ENCODE measurements at regions not wholly inside any gene's neighbourhood (a gene's known extent, or its start where the extent isn't known, plus 50 kb on each side); places are given as distances from the start of the nearest gene placed in this dataset.

DNA sequence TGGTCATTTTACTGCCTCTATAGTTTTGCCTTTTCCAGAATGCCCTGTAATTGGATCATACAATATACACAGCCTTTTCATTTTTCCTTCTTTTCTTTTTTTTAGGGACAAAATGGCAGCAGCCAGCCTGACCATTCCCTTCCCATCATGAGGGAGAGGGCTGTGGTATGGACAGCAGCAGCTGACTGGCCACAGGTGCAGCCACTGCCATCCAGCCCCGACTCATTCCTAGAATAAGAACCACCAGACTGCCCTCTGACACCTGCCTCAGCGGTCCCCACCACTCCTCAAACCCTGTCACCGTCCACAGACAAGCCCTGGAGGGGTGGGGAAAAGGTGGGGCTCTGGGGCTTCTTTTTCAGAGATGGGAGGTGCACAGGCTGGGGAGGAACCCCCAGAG, 92.8 kb downstream of the EPDR1 start:
- ATAC-seq (ENCODE audit: poor library complexity): no peak
- intact Hi-C loops (cut with DNase I, micrococcal nuclease): no loop called here
- H3K27ac ChIP-seq (ENCODE audit: low read depth in 1 of 2, low read length in 2 of 2): no peak overlapping the region
- ChIA-PET CTCF (no interaction called here), POLR2A (no interaction called here)
- peaks cover 0 to 3% of the 10 kb centered on the region in 2 experiments for H3K9me3 ChIP-seq (ENCODE audit: control insufficient read depth in 1 of 2, insufficient read depth in 1 of 2, low read length in 2 of 2)
- DNase-seq: no peak
- H3K4me3 ChIP-seq (ENCODE audit: low read length): no peak overlapping the region
- H3K36me3 ChIP-seq (ENCODE audit: insufficient read depth, low read length): no peaks in the 10 kb centered on the region
- no peak for TF ChIP-seq CTCF (IDR thresholded peaks at IDR 0.05)
- Mint-ChIP-seq H3K9me3 (peaks cover 6% of the 10 kb centered on the region), H3K27ac (no peak overlapping the region), H3K36me3 (ENCODE audit: low read depth) (no peaks in the 10 kb centered on the region), H3K4me3 (no peak overlapping the region), H3K4me1 (ENCODE audit: low read depth) (no peaks in the 10 kb centered on the region), H3K27me3 (peaks cover 7% of the 10 kb centered on the region)
- H3K27me3 ChIP-seq (ENCODE audit: control insufficient read depth in 1 of 2, insufficient read depth in 2 of 2, low read length in 2 of 2): no peaks in the 10 kb centered on the region
- no peaks in the 10 kb centered on the region for H3K4me1 ChIP-seq (ENCODE audit: insufficient read depth, low read length)

DNA sequence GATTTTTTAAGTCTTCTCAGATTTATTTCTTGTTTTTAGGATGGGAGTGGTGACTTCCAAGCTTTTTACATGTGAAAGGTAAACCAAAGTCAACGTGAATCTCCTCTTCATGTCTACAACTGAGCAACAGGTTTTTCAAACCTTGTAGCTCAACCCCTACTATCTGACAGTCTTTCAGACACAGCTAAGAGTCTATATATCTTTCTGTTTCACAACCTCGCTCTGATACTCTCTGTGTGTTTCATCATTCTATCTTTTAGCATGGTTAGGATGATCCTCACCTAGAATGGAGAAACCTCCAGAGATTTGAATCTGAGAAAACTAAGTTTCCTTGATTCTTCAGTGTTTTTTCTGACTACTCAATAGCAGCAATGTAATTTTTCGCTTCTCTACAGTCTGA, 96.1 kb downstream of the EPDR1 start:
- H3K9me3 Mint-ChIP-seq: no peaks in the 10 kb centered on the region
- H3K27ac Mint-ChIP-seq: no peak overlapping the region
- H3K4me1 Mint-ChIP-seq (ENCODE audit: low read depth): no peaks in the 10 kb centered on the region
- no peak for DNase-seq
- Histone ChIP-seq H3K27ac (ENCODE audit: low read depth in 1 of 2, low read length in 2 of 2) (no peak overlapping the region), H3K4me1 (ENCODE audit: insufficient read depth, low read length) (no peaks in the 10 kb centered on the region), H3K27me3 (ENCODE audit: control insufficient read depth in 1 of 2, insufficient read depth in 2 of 2, low read length in 2 of 2) (peaks cover 0 to 4% of the 10 kb centered on the region in 2 experiments), H3K9me3 (ENCODE audit: control insufficient read depth in 1 of 2, insufficient read depth in 1 of 2, low read length in 2 of 2) (no peaks in the 10 kb centered on the region), H3K4me3 (ENCODE audit: low read length) (no peak overlapping the region), H3K36me3 (ENCODE audit: insufficient read depth, low read length) (no peaks in the 10 kb centered on the region)
- CTCF ChIA-PET: interaction anchor here (0.9 kb wide), 1 partner anchor 9 kb away, joined by 4 read pairs; no protein-coding TSS in a partner anchor
- no peaks in the 10 kb centered on the region for H3K36me3 Mint-ChIP-seq (ENCODE audit: low read depth)
- ATAC-seq (ENCODE audit: poor library complexity): no peak
- intact Hi-C loops (cut with DNase I, micrococcal nuclease): no loop called here
- peaks cover 12% of the 10 kb centered on the region for H3K27me3 Mint-ChIP-seq
- TF ChIP-seq CTCF (IDR thresholded peaks at IDR 0.05): no peak
- POLR2A ChIA-PET: no interaction called here
- no peak overlapping the region for H3K4me3 Mint-ChIP-seq

DNA sequence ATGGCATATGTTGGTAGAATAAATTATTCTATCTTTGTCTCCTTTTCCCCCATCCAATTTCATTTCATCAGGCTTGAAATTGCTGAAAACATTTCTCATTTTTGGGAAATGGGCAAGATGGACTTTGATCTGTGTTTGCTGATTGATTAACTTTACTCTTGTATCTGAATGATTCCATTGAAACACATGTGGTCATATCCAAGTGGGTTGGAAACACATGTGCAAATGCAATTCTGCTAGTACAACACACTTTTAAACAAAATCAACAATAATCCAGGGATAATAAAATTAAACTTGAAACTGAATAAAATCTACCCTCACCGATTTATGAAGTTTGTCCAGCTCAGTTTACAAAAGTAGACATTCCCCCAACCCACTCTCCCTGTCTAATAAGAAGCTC, 96.9 kb downstream of the EPDR1 start:
- intact Hi-C loops (cut with DNase I, micrococcal nuclease): no loop called here
- Mint-ChIP-seq H3K36me3 (ENCODE audit: low read depth) (no peaks in the 10 kb centered on the region), H3K9me3 (no peaks in the 10 kb centered on the region), H3K4me3 (no peak overlapping the region), H3K4me1 (ENCODE audit: low read depth) (no peaks in the 10 kb centered on the region), H3K27ac (no peak overlapping the region), H3K27me3 (peaks cover 12% of the 10 kb centered on the region)
- CTCF ChIA-PET: no interaction called here
- TF ChIP-seq CTCF (IDR thresholded peaks at IDR 0.05): no peak
- H3K4me3 ChIP-seq (ENCODE audit: low read length): no peak overlapping the region
- POLR2A ChIA-PET: no interaction called here
- H3K27me3 ChIP-seq (ENCODE audit: control insufficient read depth in 1 of 2, insufficient read depth in 2 of 2, low read length in 2 of 2): peaks cover 0 to 4% of the 10 kb centered on the region in 2 experiments
- no peak for ATAC-seq (ENCODE audit: poor library complexity)
- H3K4me1 ChIP-seq (ENCODE audit: insufficient read depth, low read length): no peaks in the 10 kb centered on the region
- H3K27ac ChIP-seq (ENCODE audit: low read depth in 1 of 2, low read length in 2 of 2): no peak overlapping the region
- no peaks in the 10 kb centered on the region for H3K36me3 ChIP-seq (ENCODE audit: insufficient read depth, low read length)
- no peak for DNase-seq
- no peaks in the 10 kb centered on the region for H3K9me3 ChIP-seq (ENCODE audit: control insufficient read depth in 1 of 2, insufficient read depth in 1 of 2, low read length in 2 of 2)

Data from CD4-positive, alpha-beta T cell (primary cell).